GM10248 (cell line): ENCODE measurements at regions not wholly inside any gene's neighbourhood (a gene's known extent, or its start where the extent isn't known, plus 50 kb on each side); places are given as distances from the start of the nearest gene placed in this dataset.

Experiments
- CTCF ChIA-PET: fragments of 300-600 bp; sonication (Branson Sonifier 250); formaldehyde crosslinking; extraction: SDS; loops from one replicate; lab custom pipeline; 2021; ENCODE audit warnings: antibody characterized with exemption; lab: Yijun Ruan, JAX
- POLR2A ChIA-PET: fragments of 350-650 bp; sonication (Branson Sonifier 250); formaldehyde crosslinking; extraction: SDS; loops from one replicate; lab custom pipeline; 2020; ENCODE audit warnings: antibody characterized with exemption; lab: Yijun Ruan, JAX
- DNase-seq: peaks from one replicate; pipeline ENCODE4 v3.0.0; 2012; ENCODE audit errors: extremely low spot score
- TF ChIP-seq, protein P1 (sequence below): IDR thresholded peaks from 2 replicates; pipeline ENCODE4 v1.5.1; 2012; ENCODE audit warnings: mild to moderate bottlenecking, low read depth; ENCODE audit errors: extremely low read depth, missing control alignments, control extremely low read depth

DNA sequence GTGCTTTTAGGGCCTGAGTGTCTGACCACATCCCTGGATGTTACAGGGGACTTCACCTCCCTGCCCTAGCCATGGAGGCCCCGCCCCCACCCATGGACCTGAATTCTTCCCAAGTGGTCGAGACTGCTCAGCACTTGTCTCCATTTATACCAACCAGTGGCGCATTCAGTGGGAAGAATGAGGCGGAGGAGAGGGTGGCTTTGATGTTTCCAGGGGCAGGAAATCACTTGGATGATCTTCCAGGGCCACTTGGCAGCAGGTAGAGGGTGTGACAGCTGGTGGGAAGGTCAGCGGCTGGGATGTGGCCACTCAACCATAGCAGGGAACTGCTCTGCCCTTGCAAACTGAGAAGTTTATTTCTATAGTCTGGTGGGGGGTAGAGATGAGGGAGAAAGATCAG is 155.1 kb upstream of the BLID start:
- TF ChIP-seq, protein P1, sequence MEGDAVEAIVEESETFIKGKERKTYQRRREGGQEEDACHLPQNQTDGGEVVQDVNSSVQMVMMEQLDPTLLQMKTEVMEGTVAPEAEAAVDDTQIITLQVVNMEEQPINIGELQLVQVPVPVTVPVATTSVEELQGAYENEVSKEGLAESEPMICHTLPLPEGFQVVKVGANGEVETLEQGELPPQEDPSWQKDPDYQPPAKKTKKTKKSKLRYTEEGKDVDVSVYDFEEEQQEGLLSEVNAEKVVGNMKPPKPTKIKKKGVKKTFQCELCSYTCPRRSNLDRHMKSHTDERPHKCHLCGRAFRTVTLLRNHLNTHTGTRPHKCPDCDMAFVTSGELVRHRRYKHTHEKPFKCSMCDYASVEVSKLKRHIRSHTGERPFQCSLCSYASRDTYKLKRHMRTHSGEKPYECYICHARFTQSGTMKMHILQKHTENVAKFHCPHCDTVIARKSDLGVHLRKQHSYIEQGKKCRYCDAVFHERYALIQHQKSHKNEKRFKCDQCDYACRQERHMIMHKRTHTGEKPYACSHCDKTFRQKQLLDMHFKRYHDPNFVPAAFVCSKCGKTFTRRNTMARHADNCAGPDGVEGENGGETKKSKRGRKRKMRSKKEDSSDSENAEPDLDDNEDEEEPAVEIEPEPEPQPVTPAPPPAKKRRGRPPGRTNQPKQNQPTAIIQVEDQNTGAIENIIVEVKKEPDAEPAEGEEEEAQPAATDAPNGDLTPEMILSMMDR: no peak
- no peak for DNase-seq
- CTCF ChIA-PET: no interaction called here
- POLR2A ChIA-PET: no interaction called here

DNA sequence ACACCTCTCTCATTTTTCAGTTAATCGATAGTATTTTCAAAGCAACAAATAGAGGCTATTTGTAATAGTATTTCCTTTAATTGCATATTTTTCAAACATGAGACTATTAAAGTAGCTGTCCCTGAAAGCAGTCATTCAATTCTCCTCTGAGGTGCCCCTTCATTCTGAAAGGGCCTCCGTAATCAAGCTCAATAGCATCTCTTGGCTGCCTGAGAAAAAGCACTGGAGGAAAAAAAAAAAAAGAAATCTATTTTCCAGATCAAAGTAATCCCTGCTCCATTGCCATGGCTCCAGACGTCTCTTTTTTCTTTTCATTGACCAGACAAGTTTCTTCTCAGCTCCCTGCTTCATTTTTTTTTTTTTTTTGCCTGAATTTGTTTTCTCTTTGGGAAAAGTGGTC is 154.5 kb upstream of the BLID start:
- ChIA-PET POLR2A (no interaction called here), CTCF (no interaction called here)
- no peak for DNase-seq
- TF ChIP-seq, protein P1: no peak

DNA sequence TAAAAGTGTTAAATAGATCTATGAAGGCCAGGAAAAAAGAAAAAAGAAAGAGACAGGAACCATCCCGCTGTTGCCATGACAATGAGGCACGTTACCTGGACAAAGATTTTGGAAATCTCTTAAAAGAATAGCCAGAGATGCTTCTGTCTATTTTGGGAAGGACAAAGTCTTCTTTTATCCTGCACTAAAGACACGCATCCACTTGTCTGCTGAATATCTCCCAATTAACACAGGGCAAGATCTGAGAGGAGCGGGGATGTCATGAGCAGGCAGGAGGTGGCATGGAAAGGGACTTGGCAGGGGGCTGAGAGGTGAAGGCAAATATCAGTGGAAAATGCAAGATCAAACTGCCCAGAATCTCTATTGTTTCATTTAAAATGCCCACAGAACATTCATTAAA is 153.8 kb upstream of the BLID start:
- CTCF ChIA-PET: no interaction called here
- POLR2A ChIA-PET: no interaction called here
- TF ChIP-seq, protein P1: no peak
- DNase-seq: no peak

DNA sequence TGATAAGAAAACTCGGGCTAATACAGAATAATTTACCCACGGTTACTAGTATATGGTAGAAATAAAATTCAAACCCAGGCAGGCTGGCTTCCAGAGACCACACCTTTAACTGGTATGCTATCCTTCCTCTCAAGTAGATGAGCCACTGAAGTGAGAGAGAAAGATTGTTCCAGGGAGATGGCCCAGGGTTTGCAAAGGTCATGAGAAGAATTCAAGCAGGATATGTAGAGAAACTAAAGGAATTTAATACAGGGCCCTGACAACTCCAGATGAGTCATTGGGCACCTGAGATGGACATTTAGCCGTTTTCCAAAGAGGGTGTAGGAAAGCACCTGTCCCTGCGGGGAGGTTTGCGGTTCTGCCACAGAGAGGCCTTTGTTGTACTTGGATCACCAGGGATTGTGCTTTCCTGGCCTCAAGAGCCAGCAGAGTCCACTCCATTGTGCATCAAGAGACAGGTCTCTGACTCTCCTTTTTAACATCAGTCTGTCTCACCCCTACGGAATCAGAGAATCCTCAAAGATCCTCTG is 152.7 kb upstream of the BLID start:
- ChIA-PET CTCF (no interaction called here), POLR2A (no interaction called here)
- DNase-seq: no peak
- TF ChIP-seq, protein P1: no peak

DNA sequence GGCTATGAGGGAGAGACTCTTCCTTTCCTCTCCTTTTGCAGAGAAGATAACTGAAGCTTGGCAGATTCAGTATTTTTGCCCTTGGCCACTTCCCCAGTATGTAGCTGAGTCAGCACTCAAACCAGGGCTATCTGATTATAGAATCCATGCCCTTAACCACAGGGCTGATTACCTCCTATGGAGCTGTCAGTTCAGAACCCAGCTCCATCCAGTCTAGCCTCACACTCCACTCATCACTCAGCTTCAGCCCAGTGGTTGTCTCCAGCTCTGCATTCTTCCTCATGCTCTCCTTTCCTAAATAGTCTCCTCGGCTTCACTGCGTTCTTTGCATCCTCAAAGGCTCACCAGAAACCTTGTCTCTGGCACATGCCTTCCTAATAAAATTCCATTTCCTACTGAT is 151.6 kb upstream of the BLID start:
- ChIA-PET CTCF (no interaction called here), POLR2A (no interaction called here)
- DNase-seq: no peak

DNA sequence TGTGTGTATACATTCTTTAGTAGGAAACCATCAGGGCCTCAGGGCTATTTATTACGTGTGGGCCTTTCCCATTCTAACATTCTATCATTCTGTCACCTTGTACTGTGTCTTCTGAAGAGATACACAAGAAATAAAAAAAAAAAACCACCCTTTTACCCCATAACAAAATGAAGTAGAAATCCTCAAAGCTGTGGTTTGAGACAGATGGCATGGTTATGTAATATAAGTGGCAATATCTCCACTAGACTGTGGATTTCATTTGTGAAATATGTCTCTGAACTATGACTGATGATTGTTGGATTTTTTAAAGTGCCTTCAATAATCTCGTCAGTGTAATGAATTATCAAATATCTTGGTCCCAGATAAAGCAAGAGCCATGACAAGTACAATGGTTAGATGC is 150.0 kb upstream of the BLID start:
- DNase-seq: no peak
- POLR2A ChIA-PET: no interaction called here
- CTCF ChIA-PET: no interaction called here
- TF ChIP-seq, protein P1: no peak

More for the DNA sequence above, 151.6 kb upstream of the BLID start:
- TF ChIP-seq, protein P1: no peak
